GM18520 (cell line): ENCODE measurements at regions not wholly inside any gene's neighbourhood (a gene's known extent, or its start where the extent isn't known, plus 50 kb on each side); places are given as distances from the start of the nearest gene placed in this dataset.
A peak's percentile ranks its signal among the peaks of the same experiment; 100 is the strongest.
"Not testable (repeated sequence)": the region's sequence is repeated elsewhere in the genome, so short reads cannot be mapped to it uniquely, and the experiment has no call there.

Experiments
- ATAC-seq: cut with Tn5 transposase; IDR thresholded peaks from one replicate; pipeline ENCODE4 v1.9.1; 2021; ENCODE audit not compliant: unreplicated experiment

- ATAC-seq = no peak
These were observed 155.8 kb upstream of the KLF7 start for GRCh38 chr2:207321514-207321913.

DNA sequence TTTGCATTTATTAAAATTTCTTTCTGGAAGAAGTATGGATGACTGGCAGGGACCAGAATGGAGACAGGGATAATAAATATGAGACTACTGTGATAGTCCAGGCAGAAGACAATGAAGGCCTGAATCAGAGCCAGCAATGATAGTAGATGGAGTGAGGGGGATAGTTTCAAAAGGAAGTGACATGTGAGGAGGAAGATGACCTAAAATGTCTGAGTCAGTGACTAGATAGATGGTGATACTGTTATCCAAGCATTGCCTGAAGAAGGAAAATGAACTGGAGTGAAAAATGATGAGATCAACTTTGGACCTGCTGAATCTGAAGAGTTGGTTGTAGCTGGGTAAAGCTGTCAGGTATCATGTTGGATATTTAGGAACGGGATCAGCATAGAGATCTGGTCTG lies 158.3 kb upstream of the KLF7 start:
- no peak for ATAC-seq

- peak; percentile 24 for ATAC-seq
These were observed 161.8 kb upstream of the KLF7 start for GRCh38 chr2:207327513-207327912.

DNA sequence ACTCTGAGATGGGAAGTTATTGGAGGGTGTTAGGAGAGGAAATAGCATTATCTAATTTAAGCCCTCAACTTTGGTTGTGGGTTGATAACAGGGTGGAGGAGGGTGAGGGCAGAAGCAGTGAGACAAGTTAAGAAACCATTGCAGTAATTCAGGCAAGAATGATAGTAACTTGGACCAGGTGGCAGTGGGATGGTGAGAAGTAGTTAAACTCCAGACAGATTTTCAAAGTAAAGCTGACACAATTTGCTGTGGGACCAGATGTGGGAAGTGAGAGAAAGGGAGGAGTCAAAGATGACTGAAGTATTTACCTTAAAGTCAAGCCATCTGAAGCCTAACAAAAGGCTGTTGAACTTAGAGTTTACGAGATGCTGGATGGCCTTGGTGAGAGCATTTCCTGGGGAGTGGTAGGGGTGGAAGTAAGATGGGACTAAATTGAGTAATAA lies 163.2 kb upstream of the KLF7 start:
- peak; percentile 24 for ATAC-seq

GRCh38 chr2:207330912-207331311 lies 165.2 kb upstream of the KLF7 start:
- ATAC-seq = peak; percentile 44

DNA sequence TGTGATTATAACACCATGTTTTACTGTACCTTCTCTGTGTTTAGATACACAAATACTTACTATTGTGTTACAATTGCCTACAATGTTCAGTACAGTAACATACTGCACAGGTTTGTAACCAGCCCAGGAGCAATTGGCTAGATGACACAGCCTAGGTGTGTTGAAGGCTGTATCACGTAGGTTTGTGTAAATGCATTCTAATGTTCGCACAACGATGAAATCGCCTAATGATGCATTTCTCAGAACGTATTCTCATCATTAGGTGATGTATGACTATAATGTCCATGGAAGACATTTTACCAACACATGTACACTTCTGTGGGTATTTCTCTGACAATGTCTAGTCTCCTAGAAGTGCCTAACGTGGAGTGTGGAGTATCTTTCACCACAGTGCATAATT lies 165.9 kb upstream of the KLF7 start:
- no peak for ATAC-seq

DNA sequence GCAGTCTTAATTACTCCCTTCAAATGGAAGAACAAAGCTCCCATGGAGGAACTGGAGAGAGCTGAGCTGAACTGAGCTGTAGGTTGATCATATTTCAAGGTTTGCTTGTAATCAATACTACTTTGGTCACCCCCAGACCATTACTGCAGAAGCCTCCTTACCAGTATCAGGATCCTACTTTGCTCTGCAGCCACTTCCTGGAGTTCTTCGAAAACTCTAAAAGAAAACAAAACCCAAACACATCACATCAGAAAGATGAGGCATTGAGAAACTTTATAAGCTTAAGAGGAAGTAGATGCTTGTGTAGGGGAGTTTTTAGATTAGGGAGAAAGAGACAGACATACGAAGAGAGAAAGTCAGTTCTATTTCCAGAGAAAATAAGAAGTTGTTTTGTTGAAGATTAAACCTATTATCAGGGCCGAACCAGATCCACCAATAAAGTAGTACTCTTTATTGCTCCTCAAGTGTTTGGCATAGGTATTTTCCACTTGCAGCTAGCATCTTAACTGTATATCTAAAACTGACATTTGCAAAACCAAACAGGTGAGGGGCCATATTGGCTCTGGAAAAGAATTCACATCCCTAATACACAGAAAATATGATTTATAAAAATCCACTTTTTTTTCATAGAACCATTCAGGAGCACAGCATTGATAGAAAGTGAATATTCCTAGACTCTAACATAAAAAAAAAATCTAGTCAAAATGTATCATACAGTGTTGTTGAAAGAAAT lies 166.9 kb upstream of the KLF7 start:
- peak; percentile 25 for ATAC-seq

- no peak for ATAC-seq
These were observed 168.0 kb upstream of the KLF7 start for GRCh38 chr2:207333599-207334300.

GRCh38 chr2:207334301-207334623 lies 168.5 kb upstream of the KLF7 start:
- no peak for ATAC-seq

- no peak for ATAC-seq
These were observed 169.1 kb upstream of the KLF7 start for GRCh38 chr2:207334624-207335371.

- no peak for ATAC-seq
These were observed 171.8 kb upstream of the KLF7 start for GRCh38 chr2:207337234-207338219.

GRCh38 chr2:207338220-207338607 lies 172.5 kb upstream of the KLF7 start:
- ATAC-seq = no peak

DNA sequence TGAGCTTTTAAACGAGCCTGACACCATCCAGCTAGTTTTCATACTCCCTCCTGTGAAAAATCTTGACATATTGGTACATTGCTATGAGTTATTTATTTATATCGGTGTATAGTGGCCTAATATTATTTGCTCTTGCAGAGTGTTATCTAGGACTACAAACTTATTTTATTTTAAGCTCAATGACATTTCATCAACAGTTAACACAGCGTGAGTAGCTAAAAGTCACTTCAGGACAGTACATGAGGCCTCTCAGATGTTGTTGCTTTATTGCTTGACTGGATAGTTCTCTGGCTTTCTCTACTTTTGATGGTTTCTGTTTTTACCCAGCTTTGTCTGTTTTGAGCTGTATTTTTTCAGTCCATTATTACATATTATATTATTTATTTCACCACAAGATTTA lies 172.9 kb upstream of the KLF7 start:
- no peak for ATAC-seq

DNA sequence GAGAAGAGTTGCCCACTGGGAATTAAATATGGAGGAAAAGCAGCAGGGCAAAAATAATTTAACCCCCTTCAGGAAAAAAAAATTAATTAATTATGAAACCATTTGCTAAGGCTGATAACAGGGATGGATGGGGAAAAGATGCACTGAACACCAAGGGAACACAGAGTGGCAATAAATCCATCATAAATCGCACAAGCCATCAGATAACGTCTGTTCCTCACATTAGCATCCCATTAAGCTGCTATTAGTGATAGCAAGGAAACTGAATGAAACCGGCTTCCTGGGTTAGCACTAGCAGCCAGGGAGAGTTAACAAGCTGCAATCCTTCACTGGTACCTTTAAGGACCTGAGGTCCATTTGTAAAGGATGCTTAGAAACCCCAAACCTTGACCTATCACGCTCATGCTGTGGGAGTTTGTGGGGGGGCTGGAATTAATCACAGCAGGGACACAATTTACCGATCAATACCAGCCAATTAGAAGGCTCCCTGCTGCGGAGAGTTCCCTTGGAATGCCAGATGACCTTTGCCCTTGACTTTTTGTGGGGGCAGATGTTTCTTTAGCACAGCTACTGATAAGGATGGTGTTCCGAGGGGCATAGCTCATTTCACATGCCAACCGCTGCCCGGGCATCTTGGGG lies 175.5 kb upstream of the KLF7 start:
- ATAC-seq = no peak

DNA sequence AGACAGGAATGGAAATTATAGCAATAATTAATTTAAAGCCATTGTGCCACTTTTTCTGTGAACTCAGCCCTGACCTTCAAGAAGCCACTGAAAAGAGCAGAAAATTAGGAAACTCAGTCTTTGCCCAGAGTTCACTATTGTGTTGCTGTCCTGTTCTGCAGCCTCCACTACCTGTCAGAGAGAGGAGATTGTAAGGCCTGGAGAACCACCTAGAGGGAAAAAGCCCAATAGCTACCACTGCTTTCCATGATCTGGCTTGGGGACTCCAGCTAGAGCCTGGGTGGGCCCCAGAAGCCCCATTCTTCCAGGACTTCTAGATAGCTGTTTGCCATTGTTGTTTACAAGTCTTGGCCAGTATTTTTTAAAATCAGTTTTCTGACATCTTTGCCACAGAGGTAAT lies 176.1 kb upstream of the KLF7 start:
- ATAC-seq = no peak

GRCh38 chr2:207344596-207345394 lies 179.0 kb upstream of the KLF7 start:
- not testable (repeated sequence) for ATAC-seq

DNA sequence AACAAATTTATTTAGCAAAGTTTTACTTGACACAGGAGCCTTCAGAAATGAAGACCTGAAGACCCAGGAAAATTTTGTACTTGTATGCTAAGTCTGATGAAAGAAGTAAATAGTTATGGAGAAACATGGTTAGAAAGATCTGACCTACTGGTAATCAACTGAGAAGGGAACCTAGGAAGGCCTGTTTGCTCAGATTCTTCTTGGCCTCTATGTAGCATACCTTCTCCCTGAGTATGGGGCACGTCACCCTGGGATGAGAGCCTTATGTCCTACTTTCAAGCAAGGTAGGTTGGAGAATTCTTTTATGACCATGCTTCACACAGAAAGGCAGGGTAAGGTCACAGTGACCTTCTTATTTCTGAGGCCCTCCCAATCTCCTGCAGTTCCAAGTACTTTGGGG lies 178.6 kb upstream of the CREB1 start:
- no peak for ATAC-seq

DNA sequence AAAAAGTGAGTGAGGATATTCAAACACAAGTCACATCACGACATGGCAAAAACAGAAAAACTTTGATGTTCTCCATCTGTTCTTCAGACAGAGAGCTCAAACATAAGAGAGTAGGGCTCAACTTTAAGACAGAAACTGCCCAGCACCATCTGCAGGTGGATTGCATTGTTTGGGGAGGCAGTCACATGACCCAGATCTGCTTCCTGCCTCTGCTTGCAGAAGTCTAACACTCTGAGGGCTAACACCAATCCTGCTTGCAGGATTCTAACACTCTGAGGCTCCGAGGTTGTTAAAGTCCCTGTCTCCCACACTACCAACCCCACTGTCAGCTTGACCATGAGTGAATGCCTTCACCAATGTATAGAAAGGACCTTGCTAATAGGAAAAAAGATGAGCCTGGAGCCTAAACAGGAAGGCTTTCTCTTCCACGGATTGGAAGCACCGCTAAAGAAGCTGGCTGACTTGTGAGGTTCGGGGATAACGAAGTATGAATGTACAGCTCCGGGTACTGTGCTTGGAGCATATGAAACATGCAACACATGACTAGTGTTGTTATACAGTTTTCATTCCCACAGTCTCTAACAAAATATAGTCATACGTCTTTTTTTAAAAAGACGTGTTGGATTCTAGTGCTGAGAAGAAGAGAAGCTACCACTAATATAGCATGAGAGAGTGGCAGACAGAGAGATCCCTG lies 176.6 kb upstream of the CREB1 start:
- ATAC-seq = no peak

GRCh38 chr2:207353836-207354235 lies 175.9 kb upstream of the CREB1 start:
- ATAC-seq = no peak
